ENCODE measurements at regions not wholly inside any gene's neighbourhood (a gene's known extent, or its start where the extent isn't known, plus 50 kb on each side); places are given as distances from the start of the nearest gene placed in this dataset.

DNA sequence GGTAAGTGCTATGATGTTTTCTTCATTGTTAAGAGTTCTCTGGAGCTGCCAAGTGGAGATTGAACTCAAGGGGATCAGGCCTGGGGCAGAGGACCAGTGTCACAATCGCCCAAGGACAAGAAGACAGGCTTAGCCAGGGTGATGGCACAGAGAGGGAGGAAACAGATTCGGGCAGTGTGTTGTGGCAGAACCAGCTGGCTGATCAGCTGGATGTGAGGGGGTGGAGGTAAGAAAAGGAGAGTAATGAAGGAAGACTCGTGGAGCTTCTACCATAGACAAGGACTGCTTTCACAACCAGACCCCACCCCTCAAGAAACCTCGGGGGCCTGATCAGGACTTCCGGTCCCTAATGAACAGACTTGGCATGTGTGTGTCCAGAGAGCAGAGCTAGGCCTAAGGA is 60.9 kb upstream of the LINGO1 start:
- H3K36me3 ChIP-seq = no peaks in the 10 kb centered on the region
- ATAC-seq (no peak), DNase-seq (no peak)
- peaks cover 66% of the 10 kb centered on the region for H3K27me3 ChIP-seq
- TF ChIP-seq CTCF (IDR thresholded peaks at IDR 0.05) = no peak
- H3K4me3 ChIP-seq = no peak overlapping the region
- H3K9me3 ChIP-seq = no peaks in the 10 kb centered on the region
- no peak overlapping the region for H3K27ac ChIP-seq
- intact Hi-C loops (cut with DNase I) = no loop called here
- no peaks in the 10 kb centered on the region for H3K4me1 ChIP-seq

DNA sequence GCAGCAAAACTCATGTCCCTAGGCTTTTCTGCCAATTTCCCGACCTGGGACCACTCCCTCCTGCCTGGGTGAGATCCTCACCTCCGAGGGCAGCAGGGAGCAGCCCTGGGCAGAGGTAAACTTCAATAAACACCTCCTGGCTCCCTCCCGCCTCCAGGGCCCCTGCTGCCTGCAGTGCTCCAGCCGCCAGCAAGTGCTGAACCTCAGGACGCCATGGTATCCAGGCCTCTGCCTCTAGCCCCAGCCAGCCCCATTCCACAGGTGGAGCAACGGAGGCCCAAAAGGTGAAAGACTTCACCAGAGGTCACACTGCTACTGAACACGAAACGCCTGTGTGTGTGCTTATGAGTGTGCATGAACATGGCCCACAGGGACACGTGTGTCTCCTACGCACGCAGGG is 59.9 kb upstream of the LINGO1 start:
- H3K4me1 ChIP-seq = no peaks in the 10 kb centered on the region
- ATAC-seq (no peak), DNase-seq (no peak)
- intact Hi-C loops (cut with DNase I) = no loop called here
- no peak overlapping the region for H3K4me3 ChIP-seq
- peaks cover 58% of the 10 kb centered on the region for H3K27me3 ChIP-seq
- no peak for TF ChIP-seq CTCF (IDR thresholded peaks at IDR 0.05)
- H3K36me3 ChIP-seq = no peaks in the 10 kb centered on the region
- H3K9me3 ChIP-seq = no peaks in the 10 kb centered on the region
- no peak overlapping the region for H3K27ac ChIP-seq

GRCh38 chr15:77691607-77692006 is 58.9 kb upstream of the LINGO1 start:
- H3K4me1 ChIP-seq = no peaks in the 10 kb centered on the region
- H3K27ac ChIP-seq = no peak overlapping the region
- no peak overlapping the region for H3K4me3 ChIP-seq
- intact Hi-C loops (cut with DNase I) = no loop called here
- no peak for TF ChIP-seq CTCF (IDR thresholded peaks at IDR 0.05)
- no peaks in the 10 kb centered on the region for H3K9me3 ChIP-seq
- H3K27me3 ChIP-seq = peaks cover 51% of the 10 kb centered on the region
- no peaks in the 10 kb centered on the region for H3K36me3 ChIP-seq
- ATAC-seq (no peak), DNase-seq (no peak)

DNA sequence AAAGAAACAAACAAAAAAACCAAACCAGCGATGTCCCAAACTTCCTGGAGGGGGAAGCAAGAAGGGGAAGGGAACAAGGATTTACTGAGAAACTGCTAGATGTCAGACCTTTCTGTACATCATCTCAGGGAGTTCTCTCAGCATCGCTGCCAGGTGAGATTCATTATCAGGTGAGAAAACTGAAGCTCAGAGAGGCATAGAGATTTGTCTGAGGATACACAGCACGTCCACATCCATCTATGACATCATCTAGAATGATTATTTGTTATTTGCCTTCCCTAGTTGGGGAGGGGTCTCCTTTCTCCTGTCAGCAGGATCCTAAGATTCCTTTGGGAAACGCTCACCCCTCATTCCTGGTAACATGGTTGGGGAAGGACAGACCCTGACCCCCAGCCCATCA is 57.1 kb upstream of the LINGO1 start:
- intact Hi-C loops (cut with DNase I) = no loop called here
- Histone ChIP-seq H3K4me3 (no peak overlapping the region), H3K27ac (no peak overlapping the region), H3K27me3 (peaks cover 34% of the 10 kb centered on the region), H3K9me3 (no peaks in the 10 kb centered on the region), H3K36me3 (no peaks in the 10 kb centered on the region), H3K4me1 (no peaks in the 10 kb centered on the region)
- DNase-seq (no peak), ATAC-seq (no peak)
- TF ChIP-seq CTCF (IDR thresholded peaks at IDR 0.05) = no peak

GRCh38 chr15:77688693-77689092 is 56.0 kb upstream of the LINGO1 start:
- no peak for TF ChIP-seq CTCF (IDR thresholded peaks at IDR 0.05)
- Histone ChIP-seq H3K27ac (no peak overlapping the region), H3K4me3 (no peak overlapping the region), H3K9me3 (no peaks in the 10 kb centered on the region), H3K36me3 (no peaks in the 10 kb centered on the region), H3K4me1 (no peaks in the 10 kb centered on the region), H3K27me3 (peaks cover 30% of the 10 kb centered on the region)
- intact Hi-C loops (cut with DNase I) = no loop called here
- ATAC-seq (no peak), DNase-seq (no peak)

DNA sequence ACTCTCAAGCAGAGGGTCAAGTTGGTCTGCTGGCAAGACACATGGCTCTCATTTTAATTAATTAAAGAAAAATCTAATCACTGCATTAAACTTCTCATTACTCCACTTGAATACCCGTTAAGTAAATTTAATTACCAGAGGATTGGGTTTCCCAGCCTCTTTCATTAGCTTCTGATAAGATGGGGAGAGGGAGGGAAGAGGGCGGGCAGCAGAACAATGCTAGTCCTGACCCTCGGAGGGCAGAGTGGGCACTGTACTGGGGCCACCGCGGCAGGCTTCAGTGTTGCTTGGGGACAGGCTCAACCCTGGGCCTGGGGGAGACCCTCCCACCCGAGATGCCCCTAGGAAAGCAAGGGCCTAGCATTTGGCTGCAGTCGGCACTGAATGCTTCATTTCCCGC is 55.6 kb upstream of the LINGO1 start:
- Histone ChIP-seq H3K4me1 (no peaks in the 10 kb centered on the region), H3K36me3 (no peaks in the 10 kb centered on the region), H3K27me3 (peaks cover 30% of the 10 kb centered on the region), H3K4me3 (no peak overlapping the region), H3K27ac (no peak overlapping the region), H3K9me3 (no peaks in the 10 kb centered on the region)
- no peak for TF ChIP-seq CTCF (IDR thresholded peaks at IDR 0.05)
- ATAC-seq (no peak), DNase-seq (no peak)
- intact Hi-C loops (cut with DNase I) = no loop called here
